HG03520 (cell line): ENCODE measurements at regions not wholly inside any gene's neighbourhood (a gene's known extent, or its start where the extent isn't known, plus 50 kb on each side); places are given as distances from the start of the nearest gene placed in this dataset.

Source experiments
- ATAC-seq: cut with Tn5 transposase; IDR thresholded peaks from one replicate; pipeline ENCODE4 v1.9.1; 2021; ENCODE audit warnings: mild to moderate bottlenecking, moderate library complexity; ENCODE audit not compliant: unreplicated experiment

GRCh38 chr6:45830441-45831139 is 185.1 kb downstream of the CLIC5 start:
- ATAC-seq, result peak; percentile 93

DNA sequence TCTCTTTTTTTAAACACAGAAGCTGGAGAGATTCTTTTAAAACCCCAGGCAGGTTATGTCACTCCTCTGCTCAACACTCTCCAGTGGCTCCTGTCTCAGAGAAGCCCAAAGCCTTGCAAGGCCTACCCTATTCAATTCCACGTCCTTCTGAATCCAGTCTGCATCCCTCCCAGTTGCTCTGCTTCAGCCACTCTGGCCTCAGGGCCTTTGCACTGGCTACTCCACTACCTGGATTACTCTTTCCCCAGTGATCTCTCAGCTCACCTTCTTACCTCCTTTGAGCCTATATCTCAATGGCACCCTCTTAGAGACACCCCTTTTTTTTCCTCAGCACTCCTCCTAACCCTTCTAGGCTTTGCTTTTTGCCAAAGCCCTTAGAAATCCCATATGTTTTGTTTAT is 185.8 kb downstream of the CLIC5 start:
- ATAC-seq, result no peak

- ATAC-seq, result no peak
These were observed 187.6 kb downstream of the CLIC5 start for GRCh38 chr6:45827952-45828530.

DNA sequence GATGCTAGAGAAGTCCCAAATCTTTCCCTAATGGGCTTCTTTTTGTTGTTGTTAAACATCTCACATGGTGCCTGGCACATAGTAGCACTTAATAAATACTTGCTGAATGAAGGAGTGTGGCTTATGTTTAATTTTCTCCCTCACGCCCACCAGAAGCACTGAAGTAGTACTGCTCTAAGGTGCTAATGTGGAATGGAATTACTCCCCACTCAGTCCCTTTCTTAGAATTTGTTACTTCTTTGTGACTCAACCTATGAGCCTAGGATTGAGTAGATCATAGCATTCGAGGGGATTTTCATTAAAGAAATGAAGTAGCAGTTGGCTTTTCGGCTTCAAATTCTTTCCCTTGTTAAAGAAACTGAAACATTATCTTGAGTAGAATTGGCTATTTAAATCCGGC is 192.8 kb downstream of the CLIC5 start:
- ATAC-seq, result no peak

DNA sequence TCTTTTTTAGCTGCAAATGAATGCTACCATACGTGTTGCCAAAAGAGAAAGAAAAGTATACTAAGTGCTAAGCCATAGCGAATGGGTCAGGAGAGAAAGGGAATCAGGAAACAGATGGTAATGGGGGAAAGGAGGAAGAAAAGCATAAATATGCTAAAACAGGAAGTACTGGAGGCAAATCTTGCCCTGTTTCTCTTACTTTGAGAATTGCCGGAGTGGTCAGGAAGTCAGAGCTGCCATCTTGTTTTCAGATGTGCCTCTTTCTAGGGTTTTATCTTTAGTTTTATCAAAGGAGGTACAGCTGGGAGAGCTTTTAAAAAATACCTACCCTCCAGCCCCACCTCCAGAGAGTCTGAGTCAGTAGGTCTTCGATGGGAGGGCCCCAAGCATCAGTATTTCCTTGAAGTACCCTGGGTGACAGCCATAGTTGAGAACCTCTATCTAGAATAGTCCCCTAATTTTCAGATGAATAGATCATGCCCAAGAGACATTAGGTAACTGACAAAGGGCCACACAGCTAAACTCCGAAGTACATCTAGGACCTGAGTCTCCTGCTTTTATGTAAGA is 193.3 kb downstream of the CLIC5 start:
- no peak for ATAC-seq

DNA sequence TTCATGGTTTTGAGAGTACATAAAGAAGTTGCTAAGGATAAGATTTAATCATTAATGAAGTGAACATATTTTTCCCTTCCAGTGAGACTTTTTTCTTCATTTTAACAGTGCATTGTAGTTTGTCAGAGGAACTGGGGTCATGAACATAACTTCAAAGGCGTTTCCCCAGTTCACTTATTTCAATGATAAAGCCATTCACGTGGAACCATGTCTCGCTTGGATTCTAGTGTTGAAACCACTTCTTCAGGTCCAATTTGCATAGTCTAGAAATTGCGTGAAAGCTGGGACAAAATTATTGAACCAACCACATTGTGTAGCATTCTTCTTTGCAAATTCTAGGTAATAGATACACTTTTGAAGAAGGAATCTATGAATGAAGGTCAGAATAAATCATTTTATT is 197.0 kb downstream of the CLIC5 start:
- no peak for ATAC-seq

DNA sequence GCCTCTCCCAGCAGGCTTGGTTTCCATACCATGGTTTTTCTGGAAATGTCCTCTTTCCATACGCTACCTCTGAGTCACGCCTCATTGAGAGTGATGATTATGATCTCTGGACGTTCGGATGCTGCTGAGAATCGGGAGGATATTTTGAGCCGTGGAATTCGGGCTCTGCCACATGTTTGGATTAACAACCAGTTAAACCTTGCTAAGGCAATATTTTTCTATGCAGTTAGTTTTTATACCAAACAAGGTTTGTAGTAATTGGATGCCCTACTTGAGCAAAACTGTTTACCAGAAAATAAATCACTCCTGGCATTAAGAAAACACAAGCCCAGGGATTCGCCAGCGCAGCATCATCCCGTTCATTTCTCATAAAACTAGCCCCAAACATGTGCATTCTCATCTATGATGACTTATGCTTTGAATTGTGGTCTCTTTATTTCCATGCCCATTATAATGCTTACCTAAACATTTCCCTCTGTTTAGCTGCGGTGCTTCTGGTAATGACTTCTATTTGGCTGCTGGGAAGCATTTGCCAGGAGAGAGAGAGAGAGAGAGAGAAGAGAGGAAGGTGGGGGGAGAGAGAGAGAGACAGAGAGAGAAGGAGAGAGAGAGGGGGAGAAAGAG is 198.9 kb downstream of the CLIC5 start:
- ATAC-seq, result no peak

DNA sequence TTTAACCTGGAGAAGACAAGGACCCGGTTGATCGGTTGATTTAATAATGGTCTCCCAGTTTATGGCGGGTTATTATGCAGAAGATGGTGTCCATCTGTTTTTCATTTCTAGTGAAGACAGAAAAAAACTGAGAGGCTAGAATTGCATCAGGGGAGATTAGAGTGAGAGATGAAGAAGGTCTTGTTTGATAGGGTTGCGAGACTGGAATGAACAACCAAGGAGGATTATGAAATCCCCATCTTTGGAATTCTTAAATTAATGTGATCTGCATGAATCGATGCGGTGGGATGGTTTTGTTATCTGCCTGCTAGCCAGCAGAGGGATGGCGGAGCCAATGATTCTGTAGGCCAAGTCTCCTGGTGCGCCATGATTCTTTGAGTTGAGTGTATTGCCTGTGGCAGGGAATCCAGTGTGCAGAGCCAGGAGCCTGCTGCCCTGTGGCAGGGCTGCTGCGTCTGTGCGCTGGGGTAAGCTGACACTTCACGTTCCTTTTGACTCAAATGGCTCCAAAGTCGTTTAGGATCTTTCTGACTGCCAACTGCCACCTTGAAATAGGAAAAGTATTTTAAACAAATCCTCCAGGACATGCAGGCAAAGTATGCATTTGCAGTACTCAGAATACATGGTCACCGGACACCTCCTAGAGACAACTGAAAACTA is 200.1 kb downstream of the CLIC5 start:
- no peak for ATAC-seq

DNA sequence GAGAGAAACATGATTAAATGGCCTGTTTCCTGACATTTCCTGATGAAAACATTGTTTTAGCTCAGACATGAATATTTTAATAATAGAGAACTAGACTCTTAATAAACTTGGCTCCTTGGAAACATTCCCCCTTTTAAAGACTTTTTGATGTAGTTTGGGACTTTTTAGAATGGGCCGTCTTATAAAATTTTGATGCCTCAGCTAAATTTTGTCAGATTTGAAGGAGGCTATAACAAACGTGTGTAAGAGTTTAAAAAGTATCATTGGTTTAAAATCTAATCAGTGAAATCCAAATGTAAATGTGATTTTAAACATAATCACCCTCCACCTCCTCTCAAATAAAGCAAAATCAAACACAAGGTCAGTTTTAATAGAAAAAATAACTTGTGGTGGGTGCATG is 200.9 kb downstream of the CLIC5 start:
- no peak for ATAC-seq

DNA sequence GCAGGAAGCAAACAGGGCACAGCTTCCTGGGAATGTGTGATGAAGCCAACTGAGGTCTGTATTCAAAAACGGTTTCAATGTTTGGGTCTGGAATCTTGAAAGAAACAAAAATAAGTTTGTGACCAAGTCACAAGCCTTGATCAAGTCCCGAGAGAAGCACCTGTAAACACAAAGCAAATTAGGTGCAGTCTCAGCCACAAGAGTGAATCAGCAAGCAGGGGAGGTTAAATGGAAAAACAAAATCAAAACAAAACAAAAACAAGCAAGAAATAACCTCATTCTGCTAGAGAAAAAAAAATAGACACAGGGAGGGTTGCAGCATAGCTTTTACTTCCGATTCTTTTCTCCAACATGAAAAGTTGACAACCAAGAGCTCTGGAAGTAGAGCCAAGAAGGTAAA is 201.7 kb downstream of the CLIC5 start:
- ATAC-seq, result no peak

DNA sequence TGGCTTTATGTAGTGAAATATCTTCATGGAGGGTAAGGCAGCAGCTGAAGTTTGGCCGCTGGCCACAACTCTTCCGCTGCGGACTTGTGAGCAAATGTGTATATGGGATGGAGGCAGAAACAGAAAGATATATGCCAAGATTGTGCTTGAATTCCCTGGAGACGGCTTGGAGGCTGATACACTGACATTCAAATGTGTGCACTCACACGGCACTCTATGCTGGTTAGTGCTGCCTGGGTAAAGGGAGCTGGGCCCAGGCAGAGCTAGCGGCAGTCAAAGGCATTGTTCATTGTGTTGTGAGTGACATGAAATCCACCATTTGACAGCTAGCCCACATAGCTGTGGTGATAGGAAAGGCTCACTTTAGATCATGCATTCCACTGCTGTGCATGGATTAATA is 202.7 kb downstream of the CLIC5 start:
- ATAC-seq, result no peak

DNA sequence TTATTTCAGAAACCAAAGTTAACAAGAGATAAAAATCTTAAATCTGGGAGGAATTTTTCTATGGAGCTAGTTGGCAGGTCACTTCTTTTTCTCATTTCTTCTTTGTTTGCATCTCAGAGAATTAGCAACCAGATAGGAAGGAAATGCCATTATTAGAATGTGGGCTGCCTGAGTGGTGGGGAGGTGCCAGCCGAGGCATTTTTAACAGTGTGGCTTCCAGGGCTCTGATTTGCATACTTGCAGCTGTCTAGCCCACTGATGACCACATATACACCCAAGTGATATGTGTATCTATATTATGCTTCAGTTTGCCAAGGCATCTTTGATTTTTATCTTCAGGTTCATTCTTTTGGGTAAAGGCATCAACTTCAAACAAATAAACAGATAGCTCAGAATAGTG is 206.7 kb downstream of the CLIC5 start:
- ATAC-seq, result no peak

DNA sequence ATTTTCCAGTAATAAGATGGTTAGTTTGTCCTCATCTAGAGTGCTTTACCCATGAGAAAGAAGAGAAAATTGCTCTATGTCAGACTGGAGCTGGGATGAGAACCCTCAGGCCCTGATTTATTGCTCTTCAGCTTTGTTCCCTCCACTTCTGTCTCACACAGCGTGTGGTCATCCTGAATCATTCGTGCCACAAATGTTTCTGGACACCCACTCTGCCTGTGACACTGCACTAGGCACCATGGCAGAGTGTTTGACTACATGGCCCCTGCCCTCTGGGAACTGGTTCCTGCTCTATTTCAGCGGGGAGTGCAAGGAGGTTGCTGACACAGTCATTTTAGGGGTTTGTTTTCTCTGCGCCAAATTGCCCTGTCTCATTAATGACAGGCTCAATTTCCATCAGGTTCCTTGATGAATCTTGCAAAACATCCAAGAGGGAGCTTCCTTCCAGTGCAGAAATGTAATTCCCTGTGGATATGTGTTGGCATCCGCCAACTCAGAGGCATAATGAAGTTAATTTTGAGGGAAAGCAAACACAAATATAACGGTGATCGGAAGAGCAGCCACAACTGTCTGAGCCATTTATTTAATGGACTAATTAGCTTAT is 207.5 kb downstream of the CLIC5 start:
- no peak for ATAC-seq

DNA sequence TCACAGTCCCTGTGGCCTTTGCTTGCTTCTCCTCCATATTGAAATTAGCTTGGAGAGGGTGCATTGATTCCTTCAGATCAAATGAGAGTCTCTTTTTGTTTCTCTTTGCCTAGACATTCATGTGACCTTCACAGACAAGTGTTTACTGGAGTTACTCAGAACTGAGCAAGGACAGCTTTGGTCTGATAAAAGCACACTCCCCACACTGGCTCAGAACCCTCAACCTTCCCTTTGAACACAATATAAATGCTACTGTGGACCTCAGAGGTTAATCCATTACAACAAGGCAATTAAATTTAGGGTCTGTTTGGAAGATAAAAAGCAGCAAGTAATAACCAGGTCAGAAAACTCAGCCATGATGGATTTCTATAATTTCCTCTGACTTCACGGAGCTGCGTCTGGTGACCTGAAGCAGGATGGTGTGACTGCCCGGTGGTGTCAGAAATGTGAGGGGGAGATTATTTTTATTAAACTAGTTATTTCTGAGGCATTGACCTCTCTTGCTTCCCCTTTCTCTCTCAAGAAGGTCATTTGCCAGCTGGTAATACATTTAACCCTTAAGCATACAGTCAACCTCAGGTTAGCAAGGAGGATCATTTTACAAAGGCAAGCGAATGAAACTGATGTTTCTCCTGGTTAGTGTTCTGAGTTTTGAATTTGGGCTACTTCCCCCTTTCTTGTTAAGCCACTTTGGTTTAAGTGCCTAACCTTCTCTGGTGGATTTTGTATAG is 208.2 kb downstream of the CLIC5 start:
- no peak for ATAC-seq

DNA sequence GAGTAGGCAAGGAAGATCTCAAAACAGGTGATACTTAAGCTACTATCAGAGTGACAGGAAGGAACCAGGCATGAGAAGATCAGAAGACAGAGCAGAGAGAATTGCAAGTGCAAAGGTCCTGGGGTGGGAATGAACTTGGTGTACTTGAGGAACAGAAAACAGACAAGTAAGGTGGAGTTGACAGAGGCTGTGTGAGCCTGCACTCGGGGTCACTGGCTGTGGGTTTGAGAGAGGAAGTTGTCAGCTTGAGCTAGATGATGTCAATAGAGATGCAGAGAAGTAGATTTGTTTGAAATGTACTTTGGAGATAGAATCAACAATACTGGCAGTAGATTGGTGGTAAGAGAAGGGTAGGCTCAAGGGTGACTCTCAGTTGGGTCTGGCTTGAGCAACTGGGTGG is 209.5 kb downstream of the CLIC5 start:
- ATAC-seq, result no peak

DNA sequence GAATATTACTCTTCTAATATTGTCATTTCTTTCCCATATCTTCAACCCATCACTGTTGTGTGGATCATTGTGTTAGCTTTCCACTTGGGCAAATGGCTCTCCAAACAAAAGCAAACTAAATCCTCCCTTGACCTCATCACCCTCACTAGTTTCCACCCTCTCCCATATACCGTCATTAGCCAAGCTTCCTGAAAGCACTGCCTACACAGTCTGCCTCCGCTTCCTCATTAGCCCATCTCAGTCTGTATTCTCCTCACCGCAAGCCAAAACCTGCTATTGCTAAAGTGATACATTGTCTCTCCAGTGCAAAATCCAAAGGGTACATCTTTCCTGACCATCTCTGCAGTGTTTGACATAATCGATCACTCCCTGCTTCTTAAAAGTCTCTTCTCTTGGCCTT is 212.6 kb downstream of the CLIC5 start:
- ATAC-seq, result no peak

GRCh38 chr6:45801471-45802289 is 214.0 kb downstream of the CLIC5 start:
- no peak for ATAC-seq

DNA sequence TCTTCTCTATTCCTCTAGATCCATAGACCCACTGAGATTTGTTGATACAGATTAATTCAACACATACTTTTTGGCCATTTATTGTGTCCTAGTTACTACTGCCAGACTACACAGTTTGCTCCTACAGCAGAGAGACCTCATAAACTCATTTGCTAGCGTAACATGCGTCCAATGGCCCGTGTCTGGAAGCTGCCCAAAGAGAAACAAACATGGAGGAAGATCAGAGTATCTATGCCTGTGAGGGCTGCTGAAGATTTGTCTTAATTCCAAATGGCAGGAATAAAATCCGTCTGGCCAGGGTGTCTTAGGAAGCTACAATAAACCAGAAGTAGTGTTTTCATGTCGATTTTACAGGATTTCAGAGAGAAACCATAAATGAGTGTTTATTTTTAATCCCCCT is 214.7 kb downstream of the CLIC5 start:
- ATAC-seq, result no peak

- ATAC-seq, result no peak
These were observed 220.0 kb downstream of the CLIC5 start for GRCh38 chr6:45795678-45796077.

- no peak for ATAC-seq
These were observed 221.2 kb downstream of the CLIC5 start for GRCh38 chr6:45794465-45794864.
